HUES64 (cell line): ENCODE measurements at regions not wholly inside any gene's neighbourhood (a gene's known extent, or its start where the extent isn't known, plus 50 kb on each side); places are given as distances from the start of the nearest gene placed in this dataset.
"Not testable (repeated sequence)": the region's sequence is repeated elsewhere in the genome, so short reads cannot be mapped to it uniquely, and the experiment has no call there.

Experiments
- H3K27ac ChIP-seq: 2 replicates; pipeline ENCODE4 v1.7.0; 2013; ENCODE audit warnings: low read depth, low read length, inconsistent platforms
- H3K27me3 ChIP-seq: 2 replicates; pipeline ENCODE4 v1.6.1; 2013; ENCODE audit warnings: mild to moderate bottlenecking, low read length; ENCODE audit not compliant: insufficient read depth
- H3K36me3 ChIP-seq: 2 replicates; pipeline ENCODE4 v1.6.1; 2013; ENCODE audit warnings: mild to moderate bottlenecking, low read length; ENCODE audit not compliant: insufficient read depth
- H3K4me1 ChIP-seq: 2 replicates; pipeline ENCODE4 v1.6.1; 2013; ENCODE audit warnings: mild to moderate bottlenecking, low read length, moderate library complexity; ENCODE audit not compliant: insufficient read depth
- H3K4me3 ChIP-seq: 2 replicates; pipeline ENCODE4 v1.5.1; 2013; ENCODE audit warnings: mild to moderate bottlenecking, low read length, moderate library complexity
- H3K9ac ChIP-seq: 2 replicates; pipeline ENCODE4 v1.6.1; 2013; ENCODE audit warnings: mild to moderate bottlenecking, low read depth, low read length
- H3K9me3 ChIP-seq: 2 replicates; pipeline ENCODE4 v1.6.1; 2013; ENCODE audit warnings: low read depth, low read length; ENCODE audit not compliant: insufficient read depth
- WGBS: fragments of 150-250, 120-280 bp; methylation state at CpG from one replicate; pipeline ENCODE4 v1.1.7; 2013; ENCODE audit warnings: missing lambda C conversion rate; 5-methylcytosine and 5-hydroxymethylcytosine counted together

- 43% methylated on average over 4 of the region's 4 CpGs for WGBS
- H3K4me3 ChIP-seq, result no peak overlapping the region
These were observed 900.3 kb downstream of the DSC3 start for GRCh38 chr18:30142248-30142647.

DNA sequence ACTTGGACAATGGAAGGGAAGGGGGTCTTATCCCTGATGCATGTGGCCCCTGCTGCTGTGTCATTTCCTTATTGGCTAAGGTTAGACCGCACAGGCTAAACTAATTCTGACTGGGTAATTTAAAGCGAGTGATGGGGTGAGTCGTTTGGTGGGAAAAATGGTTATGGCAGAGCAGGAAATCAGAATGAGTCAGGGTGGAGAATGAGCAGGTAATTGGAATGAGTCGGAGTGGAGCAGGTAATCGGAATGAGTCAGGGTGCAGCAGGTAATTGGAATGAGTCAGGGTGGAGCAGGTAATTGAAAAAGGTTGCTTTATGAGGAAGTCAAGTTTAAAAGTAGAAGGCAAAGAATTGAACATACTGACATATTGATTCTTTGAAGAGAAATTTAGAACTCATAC, 901.0 kb downstream of the DSC3 start:
- H3K27ac ChIP-seq, H3K4me1 ChIP-seq, H3K4me3 ChIP-seq, H3K9ac ChIP-seq, H3K27me3 ChIP-seq, H3K36me3 ChIP-seq: not testable (repeated sequence)
- 86% methylated on average over 5 of the region's 5 CpGs for WGBS
- peaks cover 15% of the 10 kb centered on the region for H3K9me3 ChIP-seq

More at GRCh38 chr18:30142248-30142647, 900.3 kb downstream of the DSC3 start:
- Histone ChIP-seq H3K36me3 (no peaks in the 10 kb centered on the region), H3K4me1 (no peaks in the 10 kb centered on the region; the same call in 1 of the 2 replicates), H3K9me3 (peaks cover 15% of the 10 kb centered on the region), H3K9ac (no peak overlapping the region), H3K27me3 (no peaks in the 10 kb centered on the region), H3K27ac (0 out of 2 replicates have a peak overlapping the region, but pooled peaks have one; percentile 6)

GRCh38 chr18:30139631-30140287, 902.8 kb downstream of the DSC3 start:
- Histone ChIP-seq H3K4me1 (no peaks in the 10 kb centered on the region; the same call in 1 of the 2 replicates), H3K9ac (no peak overlapping the region), H3K9me3 (peaks cover 15% of the 10 kb centered on the region), H3K27ac (no peak overlapping the region), H3K36me3 (no peaks in the 10 kb centered on the region), H3K4me3 (no peak overlapping the region), H3K27me3 (no peaks in the 10 kb centered on the region)
- WGBS, result 84% methylated on average over 4 of the region's 5 CpGs

- Histone ChIP-seq H3K9me3 (peaks cover 15% of the 10 kb centered on the region), H3K4me1 (no peaks in the 10 kb centered on the region), H3K27ac (no peak overlapping the region), H3K27me3 (no peaks in the 10 kb centered on the region), H3K4me3 (no peak overlapping the region), H3K9ac (no peak overlapping the region), H3K36me3 (no peaks in the 10 kb centered on the region)
- 97% methylated on average over 4 of the region's 4 CpGs for WGBS
These were observed 906.6 kb downstream of the DSC3 start for GRCh38 chr18:30135938-30136337.

DNA sequence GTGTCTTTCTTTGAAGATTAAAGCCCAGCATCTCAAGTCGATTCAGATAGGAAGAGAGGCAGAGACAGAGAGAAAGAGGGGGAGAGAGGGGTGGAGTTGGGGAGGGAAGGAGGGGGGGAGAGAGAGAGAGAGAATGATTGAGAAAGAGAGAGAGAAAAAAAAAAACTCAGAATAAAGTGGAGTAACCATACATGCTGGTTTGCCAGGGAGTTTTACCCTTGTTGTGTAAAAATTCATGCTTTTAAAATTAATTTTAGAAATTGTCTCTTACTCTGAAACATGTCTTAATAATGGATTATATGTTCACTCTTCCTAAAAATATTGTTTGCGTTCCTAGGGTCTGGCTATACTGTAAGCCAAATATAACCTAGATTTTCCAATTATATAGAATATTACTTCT, 908.5 kb downstream of the DSC3 start:
- Histone ChIP-seq H3K4me3 (no peak overlapping the region), H3K4me1 (no peaks in the 10 kb centered on the region), H3K27ac (no peak overlapping the region), H3K36me3 (no peaks in the 10 kb centered on the region), H3K9ac (no peak overlapping the region), H3K27me3 (no peaks in the 10 kb centered on the region), H3K9me3 (peaks cover 6% of the 10 kb centered on the region; the same call in 1 of the 2 replicates)
- 91% methylated on average over 1 of the region's 2 CpGs for WGBS

GRCh38 chr18:30132959-30133358, 909.6 kb downstream of the DSC3 start:
- Histone ChIP-seq H3K4me3 (no peak overlapping the region), H3K27me3 (no peaks in the 10 kb centered on the region), H3K9me3 (peaks cover 6% of the 10 kb centered on the region; the same call in 1 of the 2 replicates), H3K9ac (no peak overlapping the region), H3K4me1 (no peaks in the 10 kb centered on the region), H3K27ac (no peak overlapping the region), H3K36me3 (no peaks in the 10 kb centered on the region)
- WGBS, result no CpG with 5 or more reads among the region's 1 CpG

- no peak overlapping the region for H3K4me3 ChIP-seq
- H3K4me1 ChIP-seq, result no peaks in the 10 kb centered on the region
- H3K27me3 ChIP-seq, result no peaks in the 10 kb centered on the region
- H3K9ac ChIP-seq, result no peak overlapping the region
- peaks cover 12% of the 10 kb centered on the region; the same call in 1 of the 2 replicates for H3K9me3 ChIP-seq
- no CpG with 5 or more reads among the region's 1 CpG for WGBS
- no peaks in the 10 kb centered on the region for H3K36me3 ChIP-seq
- no peak overlapping the region for H3K27ac ChIP-seq
These were observed 921.1 kb downstream of the DSC3 start for GRCh38 chr18:30121397-30121796.

DNA sequence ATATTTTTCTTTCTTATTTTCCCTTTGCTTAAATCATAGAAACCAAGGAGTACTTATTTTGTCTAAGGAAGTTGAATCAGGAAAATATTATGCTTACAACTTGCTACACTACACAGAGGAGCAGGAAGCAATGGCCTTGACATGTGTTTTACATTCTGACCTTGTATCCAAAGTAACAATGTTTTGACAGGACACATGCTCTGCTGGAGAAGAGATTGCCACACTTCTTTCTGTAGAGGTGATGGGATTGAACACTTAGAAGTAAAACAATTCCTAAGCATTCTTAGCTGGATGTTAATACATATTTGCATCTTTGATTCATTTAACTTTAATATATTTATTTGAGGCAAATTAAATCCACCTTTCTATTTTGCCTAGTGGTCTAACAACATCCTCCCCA, 929.1 kb downstream of the DSC3 start:
- H3K27me3 ChIP-seq, result no peaks in the 10 kb centered on the region
- H3K9ac ChIP-seq, result no peak overlapping the region
- no peaks in the 10 kb centered on the region for H3K4me1 ChIP-seq
- H3K9me3 ChIP-seq, result no peaks in the 10 kb centered on the region
- H3K36me3 ChIP-seq, result no peaks in the 10 kb centered on the region
- H3K27ac ChIP-seq, result no peak overlapping the region
- H3K4me3 ChIP-seq, result no peak overlapping the region

- WGBS, result 94% methylated on average over 1 of the region's 1 CpG
These were observed 936.2 kb downstream of the DSC3 start for GRCh38 chr18:30106356-30106755.

GRCh38 chr18:30103881-30104280, 938.7 kb downstream of the DSC3 start:
- Histone ChIP-seq H3K36me3 (no peaks in the 10 kb centered on the region), H3K9me3 (no peaks in the 10 kb centered on the region), H3K9ac (no peak overlapping the region), H3K27ac (no peak overlapping the region), H3K27me3 (no peaks in the 10 kb centered on the region), H3K4me3 (no peak overlapping the region), H3K4me1 (no peaks in the 10 kb centered on the region)
- 88% methylated on average over 2 of the region's 2 CpGs for WGBS

More at GRCh38 chr18:30106356-30106755, 936.2 kb downstream of the DSC3 start:
- Histone ChIP-seq H3K27ac (no peak overlapping the region), H3K9ac (no peak overlapping the region), H3K4me3 (no peak overlapping the region), H3K36me3 (no peaks in the 10 kb centered on the region), H3K27me3 (no peaks in the 10 kb centered on the region), H3K4me1 (no peaks in the 10 kb centered on the region), H3K9me3 (no peaks in the 10 kb centered on the region)

DNA sequence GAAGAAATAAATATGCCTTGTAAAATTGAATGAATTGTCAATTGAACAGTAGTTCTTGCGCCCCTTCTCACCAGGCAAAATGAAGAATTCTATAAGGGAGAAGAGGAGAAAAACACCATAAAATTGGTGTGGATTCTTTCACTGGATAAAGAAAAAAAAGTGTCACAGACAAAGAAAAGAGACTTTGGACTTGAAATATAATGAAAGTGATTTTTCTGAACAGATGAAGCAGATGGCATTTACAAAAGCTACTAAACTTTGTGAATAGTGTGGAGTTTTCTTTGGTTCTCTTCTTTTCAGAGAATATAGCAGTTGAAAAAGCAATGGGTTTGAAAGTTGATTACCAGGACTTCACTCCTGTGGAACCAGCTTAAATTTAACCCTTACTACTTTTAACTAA, 945.7 kb downstream of the DSC3 start:
- Histone ChIP-seq H3K27me3 (no peaks in the 10 kb centered on the region), H3K4me1 (peaks cover 10% of the 10 kb centered on the region), H3K9ac (no peak overlapping the region), H3K9me3 (no peaks in the 10 kb centered on the region), H3K36me3 (no peaks in the 10 kb centered on the region), H3K4me3 (no peak overlapping the region), H3K27ac (no peak overlapping the region)
- WGBS, result 100% methylated on average over 1 of the region's 1 CpG

DNA sequence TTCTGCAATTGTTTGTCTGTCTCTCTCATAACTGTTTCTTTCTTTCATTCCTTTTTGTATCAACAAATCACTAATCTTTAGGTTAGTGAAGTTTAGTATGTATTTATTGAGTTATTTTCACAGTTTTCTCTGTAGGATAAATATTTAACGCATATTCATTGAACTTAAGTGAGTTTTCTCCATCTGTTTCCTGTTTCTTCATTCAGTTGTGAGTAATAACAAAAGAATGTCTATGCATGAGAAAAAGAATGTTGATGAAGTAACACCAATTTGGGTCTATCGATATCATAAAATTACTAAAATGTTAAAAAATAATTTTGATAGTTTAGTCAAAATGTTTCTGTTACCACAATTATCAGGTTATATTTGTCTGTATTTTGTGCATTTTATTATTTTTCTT, 948.0 kb downstream of the DSC3 start:
- no peak overlapping the region for H3K27ac ChIP-seq
- H3K27me3 ChIP-seq, result no peaks in the 10 kb centered on the region
- H3K9ac ChIP-seq, result no peak overlapping the region
- WGBS, result 83% methylated on average over 1 of the region's 2 CpGs
- no peaks in the 10 kb centered on the region for H3K36me3 ChIP-seq
- H3K9me3 ChIP-seq, result no peaks in the 10 kb centered on the region
- no peak overlapping the region for H3K4me3 ChIP-seq
- peaks cover 10% of the 10 kb centered on the region for H3K4me1 ChIP-seq
